Fibroblast of villous mesenchyme (primary cell): ENCODE measurements at regions not wholly inside any gene's neighbourhood (a gene's known extent, or its start where the extent isn't known, plus 50 kb on each side); places are given as distances from the start of the nearest gene placed in this dataset.
A peak's percentile ranks its signal among the peaks of the same experiment; 100 is the strongest.

Experiments
- DNase-seq: peaks from one replicate; pipeline ENCODE4 v3.0.0-alpha.2; 2010; ENCODE audit warnings: low read depth
- H3K4me3 ChIP-seq: 2 replicates; pipeline ENCODE4 v1.5.1; 2011; ENCODE audit warnings: low read depth, mild to moderate bottlenecking, low read length
- TF ChIP-seq, protein P1 (sequence below): IDR thresholded peaks from 2 replicates; pipeline ENCODE4 v1.5.1; 2012; ENCODE audit warnings: low read depth, mild to moderate bottlenecking, low read length; ENCODE audit not compliant: insufficient read depth

DNA sequence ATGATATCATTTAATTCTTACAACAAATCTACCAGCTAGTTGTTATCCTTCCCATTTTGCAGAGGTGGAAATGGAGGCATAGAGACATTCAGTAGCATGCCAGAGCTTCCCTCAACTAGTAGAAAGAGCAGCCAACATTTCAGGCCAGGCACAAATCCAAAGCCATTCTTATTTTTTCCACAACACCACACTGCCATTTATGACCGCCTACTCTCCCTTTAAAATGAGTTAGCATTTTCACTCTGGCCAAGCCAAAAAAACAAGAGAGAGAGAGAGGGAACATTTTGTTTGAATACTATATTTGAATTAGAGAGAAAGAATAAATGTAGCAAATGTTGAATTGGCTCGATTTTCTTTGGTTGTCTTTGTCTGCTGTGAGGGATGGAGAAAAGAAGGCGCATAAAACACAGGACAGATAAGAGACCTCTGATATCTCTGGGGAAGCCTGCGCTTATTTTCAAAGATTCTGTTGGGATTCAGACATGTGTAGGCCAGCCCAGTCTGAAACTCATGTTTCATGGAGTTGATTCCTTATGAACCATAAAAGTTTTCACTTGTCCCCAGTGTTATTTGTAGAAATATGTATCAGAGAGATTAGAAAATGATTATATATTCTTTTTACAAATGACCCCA is 265.7 kb downstream of the RAB28 start:
- H3K4me3 ChIP-seq: no peak overlapping the region
- TF ChIP-seq, protein P1, sequence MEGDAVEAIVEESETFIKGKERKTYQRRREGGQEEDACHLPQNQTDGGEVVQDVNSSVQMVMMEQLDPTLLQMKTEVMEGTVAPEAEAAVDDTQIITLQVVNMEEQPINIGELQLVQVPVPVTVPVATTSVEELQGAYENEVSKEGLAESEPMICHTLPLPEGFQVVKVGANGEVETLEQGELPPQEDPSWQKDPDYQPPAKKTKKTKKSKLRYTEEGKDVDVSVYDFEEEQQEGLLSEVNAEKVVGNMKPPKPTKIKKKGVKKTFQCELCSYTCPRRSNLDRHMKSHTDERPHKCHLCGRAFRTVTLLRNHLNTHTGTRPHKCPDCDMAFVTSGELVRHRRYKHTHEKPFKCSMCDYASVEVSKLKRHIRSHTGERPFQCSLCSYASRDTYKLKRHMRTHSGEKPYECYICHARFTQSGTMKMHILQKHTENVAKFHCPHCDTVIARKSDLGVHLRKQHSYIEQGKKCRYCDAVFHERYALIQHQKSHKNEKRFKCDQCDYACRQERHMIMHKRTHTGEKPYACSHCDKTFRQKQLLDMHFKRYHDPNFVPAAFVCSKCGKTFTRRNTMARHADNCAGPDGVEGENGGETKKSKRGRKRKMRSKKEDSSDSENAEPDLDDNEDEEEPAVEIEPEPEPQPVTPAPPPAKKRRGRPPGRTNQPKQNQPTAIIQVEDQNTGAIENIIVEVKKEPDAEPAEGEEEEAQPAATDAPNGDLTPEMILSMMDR: no peak
- DNase-seq: no peak

DNA sequence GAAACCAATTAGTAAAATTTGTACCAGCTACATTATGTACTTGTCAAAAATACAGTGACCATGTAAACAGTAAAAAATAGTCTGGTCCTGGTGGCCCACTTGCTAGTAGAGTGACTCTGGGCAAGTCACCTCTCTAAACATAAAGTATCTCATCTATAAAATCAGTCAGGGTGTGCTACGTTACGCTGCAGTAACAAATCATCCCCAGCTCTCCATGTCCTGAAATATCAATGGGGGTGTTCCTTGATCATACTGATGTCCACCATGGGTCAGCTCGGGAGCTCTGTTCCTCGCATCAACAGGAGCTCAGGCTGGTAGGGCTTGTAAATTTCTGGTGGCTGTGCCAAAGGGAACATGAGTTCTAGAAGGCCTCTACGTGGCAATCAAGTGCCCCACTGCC is 268.6 kb downstream of the RAB28 start:
- TF ChIP-seq, protein P1: no peak
- H3K4me3 ChIP-seq: no peak overlapping the region
- DNase-seq: no peak

DNA sequence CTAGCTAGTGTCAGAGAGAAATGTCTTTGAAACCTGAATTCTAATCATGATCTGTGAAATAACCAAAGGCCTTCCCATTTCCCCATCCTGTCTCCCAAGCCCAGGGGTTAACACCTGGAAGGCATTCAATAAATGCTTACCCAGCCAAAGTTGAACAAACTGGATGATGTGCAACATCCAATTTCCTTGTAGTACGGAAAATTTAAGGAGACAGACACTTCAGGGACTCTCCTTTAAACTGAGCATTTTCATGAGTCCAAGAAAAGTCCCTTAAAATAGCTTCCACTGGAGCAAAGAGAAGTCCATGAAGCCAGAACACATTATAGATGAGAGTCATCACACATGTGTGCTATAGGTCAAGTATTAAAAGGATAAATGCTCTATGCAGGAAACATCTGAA is 271.2 kb downstream of the RAB28 start:
- DNase-seq: no peak
- no peak overlapping the region for H3K4me3 ChIP-seq
- TF ChIP-seq, protein P1: no peak

DNA sequence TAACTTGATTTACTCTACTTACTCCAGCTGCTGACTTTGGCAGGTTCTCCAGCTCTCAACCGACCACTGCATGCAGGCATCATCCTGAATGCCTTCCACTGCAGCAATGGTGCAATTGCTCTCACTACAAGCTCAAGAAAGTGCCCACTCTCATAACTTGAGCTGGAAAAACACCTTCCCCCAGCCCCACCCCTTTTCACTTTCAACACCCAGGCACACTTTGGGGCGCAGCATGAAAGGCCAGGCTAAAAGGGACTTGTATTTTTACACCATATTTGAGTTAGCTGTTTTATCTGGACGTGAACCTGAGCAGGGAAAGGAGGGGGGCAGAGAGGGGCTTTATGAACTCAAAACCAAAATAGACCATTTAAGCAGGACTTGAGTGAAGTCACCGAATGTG is 274.5 kb downstream of the RAB28 start:
- no peak for DNase-seq
- TF ChIP-seq, protein P1: no peak
- no peak overlapping the region for H3K4me3 ChIP-seq

DNA sequence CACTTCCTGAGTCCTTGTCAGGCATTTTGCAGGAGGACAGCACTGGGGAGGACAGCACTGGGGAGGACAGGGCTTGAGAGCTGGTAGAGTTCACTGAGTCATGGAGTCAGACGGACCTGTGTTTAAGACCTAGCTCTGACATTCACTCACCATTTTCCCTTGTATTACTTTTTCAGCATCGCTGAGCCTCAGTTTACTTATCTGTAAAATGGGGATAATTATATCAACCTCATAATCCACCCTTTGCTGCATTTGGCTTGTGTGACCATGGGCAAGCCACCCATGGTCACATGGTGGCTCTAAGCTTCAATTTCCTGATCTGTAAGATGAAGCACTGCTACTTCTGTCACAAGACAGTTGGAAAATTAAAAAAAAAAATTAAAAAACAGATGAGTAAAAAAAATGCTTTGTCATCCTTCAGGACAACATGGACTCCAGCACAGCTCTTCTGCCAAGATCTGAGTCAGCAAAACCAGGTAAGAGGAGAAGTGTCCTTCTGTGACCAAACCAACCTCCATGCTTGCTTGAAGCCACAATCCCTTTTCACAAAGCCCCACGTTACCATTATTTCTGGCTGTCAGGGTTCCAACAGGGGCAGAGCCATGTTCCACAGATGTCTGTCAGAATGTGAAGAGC is 275.5 kb downstream of the RAB28 start:
- TF ChIP-seq, protein P1: no peak
- no peak for DNase-seq
- H3K4me3 ChIP-seq: no peak overlapping the region

DNA sequence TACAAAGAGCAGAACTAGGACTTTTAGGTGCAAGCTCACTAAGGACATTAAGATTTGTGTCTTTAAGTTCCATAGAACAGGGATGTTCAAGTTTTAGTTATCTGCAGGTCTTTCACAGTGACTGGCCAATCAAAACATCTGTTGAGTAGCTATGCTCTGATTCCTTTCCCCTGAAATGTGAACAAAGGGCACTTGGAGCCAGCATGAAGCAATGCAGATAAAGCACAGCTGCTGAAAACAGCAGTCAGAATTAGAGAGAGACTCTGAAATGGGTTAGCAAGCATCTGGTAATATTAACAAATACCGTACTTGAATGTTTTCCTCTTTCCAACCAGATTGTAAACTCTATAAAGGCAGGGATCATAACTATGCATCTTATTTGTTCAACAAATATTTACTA is 276.9 kb downstream of the RAB28 start:
- DNase-seq: peak; percentile 3
- no peak overlapping the region for H3K4me3 ChIP-seq
- TF ChIP-seq, protein P1: no peak

DNA sequence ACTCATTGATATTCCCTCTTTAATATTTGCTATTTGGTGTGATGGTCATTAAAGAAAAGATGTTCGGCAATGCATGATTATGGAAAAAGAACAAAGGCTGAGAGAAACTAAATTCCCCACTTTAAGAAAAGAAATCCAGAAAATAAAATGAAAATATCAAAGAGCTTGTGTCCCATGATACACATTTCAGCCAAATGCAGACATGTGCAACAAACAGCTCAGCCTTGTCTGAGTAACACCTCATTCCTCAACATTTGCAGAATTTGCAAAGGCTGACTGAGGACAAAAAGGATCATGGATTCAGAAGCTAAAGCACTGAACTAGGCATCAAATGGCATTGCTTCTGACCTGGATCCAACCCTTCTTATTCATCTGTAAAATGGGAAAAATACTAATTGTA is 281.0 kb downstream of the RAB28 start:
- TF ChIP-seq, protein P1: no peak
- no peak for DNase-seq
- H3K4me3 ChIP-seq: no peak overlapping the region
